ENCODE measurements at regions not wholly inside any gene's neighbourhood (a gene's known extent, or its start where the extent isn't known, plus 50 kb on each side); places are given as distances from the start of the nearest gene placed in this dataset.

DNA sequence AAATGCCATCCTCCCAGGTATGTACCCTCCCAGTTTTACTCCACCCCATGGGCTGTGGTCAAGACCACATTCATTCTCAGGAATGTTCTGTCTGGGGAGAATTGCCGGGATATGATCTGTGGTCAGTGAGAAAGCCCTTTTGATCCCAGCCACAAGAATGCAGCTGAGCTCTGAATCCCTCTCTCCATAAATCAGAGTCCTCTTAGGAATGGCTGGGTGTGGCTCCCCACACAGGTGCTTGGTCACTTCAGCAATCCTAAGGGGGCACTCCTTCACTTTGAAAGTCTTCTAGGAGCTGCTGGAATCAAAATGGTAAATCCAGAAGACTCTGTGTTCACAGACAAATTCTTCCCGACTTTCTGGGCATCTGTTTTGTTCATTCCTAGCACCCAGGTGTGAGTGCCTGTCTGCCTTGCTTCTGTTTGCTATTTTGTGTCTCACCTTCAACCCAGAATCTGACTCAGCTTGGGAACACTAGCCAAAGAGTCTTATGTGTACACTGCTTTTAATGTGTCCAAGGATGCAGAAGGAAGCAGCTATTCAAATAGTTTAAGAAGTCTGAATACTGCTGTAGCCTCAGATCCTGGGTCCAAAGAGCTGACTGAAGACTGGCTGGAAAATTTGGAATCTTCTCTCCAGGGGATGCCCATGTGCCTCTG lies 144.6 kb upstream of the CDKN3 start:
- TF ChIP-seq EZH2phosphoT487 (IDR thresholded peaks at IDR 0.05; ENCODE audit: low read depth, severe bottlenecking, unreplicated experiment) = no peak
- TF ChIP-seq, protein P1, sequence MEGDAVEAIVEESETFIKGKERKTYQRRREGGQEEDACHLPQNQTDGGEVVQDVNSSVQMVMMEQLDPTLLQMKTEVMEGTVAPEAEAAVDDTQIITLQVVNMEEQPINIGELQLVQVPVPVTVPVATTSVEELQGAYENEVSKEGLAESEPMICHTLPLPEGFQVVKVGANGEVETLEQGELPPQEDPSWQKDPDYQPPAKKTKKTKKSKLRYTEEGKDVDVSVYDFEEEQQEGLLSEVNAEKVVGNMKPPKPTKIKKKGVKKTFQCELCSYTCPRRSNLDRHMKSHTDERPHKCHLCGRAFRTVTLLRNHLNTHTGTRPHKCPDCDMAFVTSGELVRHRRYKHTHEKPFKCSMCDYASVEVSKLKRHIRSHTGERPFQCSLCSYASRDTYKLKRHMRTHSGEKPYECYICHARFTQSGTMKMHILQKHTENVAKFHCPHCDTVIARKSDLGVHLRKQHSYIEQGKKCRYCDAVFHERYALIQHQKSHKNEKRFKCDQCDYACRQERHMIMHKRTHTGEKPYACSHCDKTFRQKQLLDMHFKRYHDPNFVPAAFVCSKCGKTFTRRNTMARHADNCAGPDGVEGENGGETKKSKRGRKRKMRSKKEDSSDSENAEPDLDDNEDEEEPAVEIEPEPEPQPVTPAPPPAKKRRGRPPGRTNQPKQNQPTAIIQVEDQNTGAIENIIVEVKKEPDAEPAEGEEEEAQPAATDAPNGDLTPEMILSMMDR (IDR thresholded peaks at IDR 0.05; ENCODE audit: poor library complexity) = no peak

All from hepatocyte (in vitro differentiated cells).